ENCODE measurements at regions not wholly inside any gene's neighbourhood (a gene's known extent, or its start where the extent isn't known, plus 50 kb on each side); places are given as distances from the start of the nearest gene placed in this dataset.
"Not testable (repeated sequence)": the region's sequence is repeated elsewhere in the genome, so short reads cannot be mapped to it uniquely, and the experiment has no call there.

GRCh38 chr3:67154429-67154828, 156.3 kb downstream of the KBTBD8 start:
- DNase-seq (no peak), ATAC-seq (no peak)
- intact Hi-C loops (cut with DNase I) = no loop called here
- no peaks in the 10 kb centered on the region for H3K4me1 ChIP-seq (ENCODE audit: control insufficient read depth, insufficient read depth, low read length)
- H3K27me3 ChIP-seq (ENCODE audit: control insufficient read depth, insufficient read depth) = no peaks in the 10 kb centered on the region
- H3K4me3 ChIP-seq (ENCODE audit: low read length) = no peak overlapping the region
- H3K27ac ChIP-seq (ENCODE audit: low read length) = no peak overlapping the region
- 45% methylated on average over 8 of the region's 8 CpGs for WGBS
- no peaks in the 10 kb centered on the region for H3K9me3 ChIP-seq (ENCODE audit: control insufficient read depth, low read length)

- Histone ChIP-seq H3K4me3 (ENCODE audit: low read length) (no peak overlapping the region), H3K4me1 (ENCODE audit: control insufficient read depth, insufficient read depth, low read length) (no peaks in the 10 kb centered on the region), H3K27me3 (ENCODE audit: control insufficient read depth, insufficient read depth) (no peaks in the 10 kb centered on the region), H3K9me3 (ENCODE audit: control insufficient read depth, low read length) (no peaks in the 10 kb centered on the region), H3K27ac (ENCODE audit: low read length) (no peak overlapping the region)
- 52% methylated on average over 3 of the region's 3 CpGs for WGBS
- intact Hi-C loops (cut with DNase I) = no loop called here
- DNase-seq (no peak), ATAC-seq (no peak)
Observed at GRCh38 chr3:67167481-67167880, 169.4 kb downstream of the KBTBD8 start.

DNA sequence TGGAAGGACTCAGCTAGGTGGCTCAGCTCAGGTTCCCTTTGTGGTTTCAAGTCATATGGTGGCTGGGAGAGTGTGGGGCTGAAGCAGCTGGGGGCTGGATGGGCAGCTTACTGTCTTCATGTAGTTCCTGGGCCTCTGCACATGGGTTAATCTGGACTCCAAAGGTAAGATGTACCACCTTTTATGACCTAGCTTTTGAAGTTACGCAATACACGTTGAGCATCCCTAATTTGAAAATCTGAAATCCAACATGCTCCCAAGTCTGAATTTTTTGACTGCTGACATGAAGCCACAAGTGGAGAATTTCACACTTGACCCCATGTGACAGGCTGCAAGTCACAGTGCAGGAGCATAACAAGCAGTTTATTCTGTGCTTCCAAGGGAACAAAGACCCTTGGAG, 173.7 kb downstream of the KBTBD8 start:
- Histone ChIP-seq H3K4me1 (ENCODE audit: control insufficient read depth, insufficient read depth, low read length) (no peaks in the 10 kb centered on the region), H3K4me3 (ENCODE audit: low read length) (no peak overlapping the region), H3K27ac (ENCODE audit: low read length) (no peak overlapping the region), H3K9me3 (ENCODE audit: control insufficient read depth, low read length) (peaks cover 3% of the 10 kb centered on the region), H3K27me3 (ENCODE audit: control insufficient read depth, insufficient read depth) (no peaks in the 10 kb centered on the region)
- ATAC-seq = no peak
- intact Hi-C loops (cut with DNase I) = no loop called here
- no peak for DNase-seq
- 78% methylated on average over 2 of the region's 2 CpGs for WGBS

- ATAC-seq; DNase-seq; intact Hi-C loops (cut with DNase I); H3K4me3 ChIP-seq (ENCODE audit: low read length); H3K27me3 ChIP-seq (ENCODE audit: control insufficient read depth, insufficient read depth); H3K27ac ChIP-seq (ENCODE audit: low read length); H3K9me3 ChIP-seq (ENCODE audit: control insufficient read depth, low read length); H3K4me1 ChIP-seq (ENCODE audit: control insufficient read depth, insufficient read depth, low read length): not testable (repeated sequence)
- 62% methylated on average over 3 of the region's 3 CpGs for WGBS
Observed at GRCh38 chr3:67173130-67173529, 175.0 kb downstream of the KBTBD8 start.

DNA sequence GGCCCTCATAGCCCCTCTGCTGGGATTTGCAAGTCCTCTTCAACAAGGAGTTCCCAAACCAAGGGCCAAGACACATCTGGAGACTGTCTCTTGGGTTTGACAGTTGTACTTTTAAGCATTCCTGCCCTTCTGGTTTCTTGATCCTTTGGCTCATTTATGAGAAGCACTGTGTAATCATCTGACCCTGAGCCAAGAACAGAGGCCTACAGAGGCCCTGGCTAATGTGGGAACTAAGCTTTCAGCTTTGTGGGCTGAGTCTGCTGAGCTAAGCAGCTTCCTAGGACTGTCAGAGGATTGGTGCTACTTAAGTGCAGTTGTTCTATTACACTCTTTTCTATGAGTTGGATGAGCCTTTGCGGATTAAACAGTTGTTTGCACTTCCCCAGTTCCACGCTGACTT, 178.3 kb downstream of the KBTBD8 start:
- DNase-seq = no peak
- Histone ChIP-seq H3K4me1 (ENCODE audit: control insufficient read depth, insufficient read depth, low read length) (no peaks in the 10 kb centered on the region), H3K9me3 (ENCODE audit: control insufficient read depth, low read length) (peaks cover 3% of the 10 kb centered on the region), H3K27me3 (ENCODE audit: control insufficient read depth, insufficient read depth) (no peaks in the 10 kb centered on the region), H3K27ac (ENCODE audit: low read length) (no peak overlapping the region), H3K4me3 (ENCODE audit: low read length) (no peak overlapping the region)
- intact Hi-C loops (cut with DNase I) = no loop called here
- ATAC-seq = peak in 1 of 2 donors; percentile 54
- 74% methylated on average over 2 of the region's 2 CpGs for WGBS

DNA sequence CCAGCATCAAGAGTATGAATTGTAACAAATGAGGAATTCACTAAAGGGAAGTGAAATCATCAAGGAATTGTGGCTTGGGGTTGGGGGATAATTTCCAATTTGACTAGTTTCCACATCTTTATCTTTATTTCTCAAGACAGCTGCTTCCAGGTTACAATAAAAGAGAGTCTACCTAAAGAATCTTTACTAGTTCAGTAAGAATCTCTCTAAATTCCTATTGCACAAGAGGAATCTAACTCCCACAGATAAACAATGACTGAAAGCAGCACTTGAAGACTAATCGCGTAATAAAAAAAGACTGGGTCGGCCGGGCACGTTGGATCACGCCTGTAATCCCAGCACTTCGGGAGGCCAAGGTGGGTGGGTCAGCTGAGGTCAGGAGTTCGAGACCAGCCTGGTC, 194.4 kb downstream of the KBTBD8 start:
- Histone ChIP-seq H3K4me1 (ENCODE audit: control insufficient read depth, insufficient read depth, low read length) (no peaks in the 10 kb centered on the region), H3K4me3 (ENCODE audit: low read length) (no peak overlapping the region), H3K27ac (ENCODE audit: low read length) (no peak overlapping the region), H3K9me3 (ENCODE audit: control insufficient read depth, low read length) (no peaks in the 10 kb centered on the region), H3K27me3 (ENCODE audit: control insufficient read depth, insufficient read depth) (no peaks in the 10 kb centered on the region)
- WGBS = 72% methylated on average over 8 of the region's 8 CpGs
- ATAC-seq (no peak), DNase-seq (no peak)
- intact Hi-C loops (cut with DNase I) = no loop called here

DNA sequence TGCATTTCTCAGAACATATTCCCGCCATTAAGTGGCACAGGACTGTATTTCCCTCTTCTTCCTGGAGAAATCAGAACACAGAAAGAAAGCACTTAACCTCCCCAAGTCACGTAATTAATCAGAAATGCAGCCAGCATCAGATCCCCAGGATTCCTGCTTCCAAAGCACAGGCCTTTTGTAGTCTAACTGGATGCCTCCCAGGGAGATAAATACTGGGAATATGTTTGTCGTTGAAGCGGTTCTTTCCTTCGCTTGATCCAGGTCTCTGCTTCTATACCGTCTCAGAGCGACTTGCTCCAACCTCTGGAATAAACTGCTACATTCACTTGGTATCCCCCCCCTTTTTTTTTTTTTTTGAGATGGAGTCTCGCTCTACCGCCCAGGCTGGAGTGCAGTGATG, 198.6 kb downstream of the KBTBD8 start:
- no peaks in the 10 kb centered on the region for H3K9me3 ChIP-seq (ENCODE audit: control insufficient read depth, low read length)
- no peak overlapping the region for H3K27ac ChIP-seq (ENCODE audit: low read length)
- intact Hi-C loops (cut with DNase I) = no loop called here
- DNase-seq = no peak
- WGBS = 88% methylated on average over 9 of the region's 9 CpGs
- no peaks in the 10 kb centered on the region for H3K27me3 ChIP-seq (ENCODE audit: control insufficient read depth, insufficient read depth)
- ATAC-seq = no peak
- no peak overlapping the region for H3K4me3 ChIP-seq (ENCODE audit: low read length)
- no peaks in the 10 kb centered on the region for H3K4me1 ChIP-seq (ENCODE audit: control insufficient read depth, insufficient read depth, low read length)

DNA sequence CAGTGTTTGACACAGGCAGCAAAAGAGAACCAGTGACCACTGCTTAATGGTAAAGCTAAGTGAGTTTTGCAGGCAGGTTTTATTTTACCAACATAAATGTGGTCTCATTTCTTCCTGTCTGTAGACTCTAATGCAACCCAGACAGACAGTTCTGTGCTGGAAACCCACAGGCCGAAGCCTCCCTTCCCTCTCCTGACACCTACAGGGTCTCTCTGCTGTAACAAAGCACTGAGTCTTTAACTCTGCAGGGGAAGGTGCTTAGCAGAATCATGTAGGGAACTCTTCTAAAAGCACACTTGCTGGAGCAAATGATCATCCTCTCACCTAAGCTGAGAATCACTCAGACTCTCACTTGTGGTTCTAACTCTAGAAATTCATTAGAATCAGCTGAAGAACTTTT, 200.3 kb downstream of the KBTBD8 start:
- ATAC-seq (no peak), DNase-seq (no peak)
- intact Hi-C loops (cut with DNase I) = no loop called here
- H3K4me1 ChIP-seq (ENCODE audit: control insufficient read depth, insufficient read depth, low read length) = no peaks in the 10 kb centered on the region
- no peaks in the 10 kb centered on the region for H3K27me3 ChIP-seq (ENCODE audit: control insufficient read depth, insufficient read depth)
- no peaks in the 10 kb centered on the region for H3K9me3 ChIP-seq (ENCODE audit: control insufficient read depth, low read length)
- H3K27ac ChIP-seq (ENCODE audit: low read length) = no peak overlapping the region
- 70% methylated on average over 1 of the region's 1 CpG for WGBS
- no peak overlapping the region for H3K4me3 ChIP-seq (ENCODE audit: low read length)

- ATAC-seq (no peak), DNase-seq (no peak)
- Histone ChIP-seq H3K4me3 (ENCODE audit: low read length) (no peak overlapping the region), H3K4me1 (ENCODE audit: control insufficient read depth, insufficient read depth, low read length) (no peaks in the 10 kb centered on the region), H3K27me3 (ENCODE audit: control insufficient read depth, insufficient read depth) (no peaks in the 10 kb centered on the region), H3K27ac (ENCODE audit: low read length) (no peak overlapping the region), H3K9me3 (ENCODE audit: control insufficient read depth, low read length) (no peaks in the 10 kb centered on the region)
- intact Hi-C loops (cut with DNase I) = no loop called here
Observed at GRCh38 chr3:67200618-67201017, 202.5 kb downstream of the KBTBD8 start.

DNA sequence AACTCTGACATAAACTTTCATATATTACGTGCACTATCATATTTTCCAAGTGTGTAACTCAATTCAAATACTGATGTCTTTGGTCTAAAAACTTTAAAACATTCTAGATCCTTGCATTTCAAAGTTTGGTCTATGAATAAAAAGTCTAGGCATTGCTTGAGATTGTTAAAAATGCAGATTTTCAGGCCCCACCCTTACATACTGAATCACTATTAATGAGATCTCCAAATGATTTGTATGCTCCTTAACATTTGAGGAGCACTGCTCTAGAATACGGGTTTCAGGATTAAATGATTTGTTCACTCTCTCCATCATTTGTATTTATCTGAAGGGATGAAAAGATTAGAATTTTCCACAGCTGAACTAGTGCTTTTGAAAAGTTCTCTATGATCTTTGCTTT, 202.9 kb downstream of the KBTBD8 start:
- DNase-seq (no peak), ATAC-seq (no peak)
- intact Hi-C loops (cut with DNase I) = no loop called here
- Histone ChIP-seq H3K27me3 (ENCODE audit: control insufficient read depth, insufficient read depth) (no peaks in the 10 kb centered on the region), H3K27ac (ENCODE audit: low read length) (no peak overlapping the region), H3K4me1 (ENCODE audit: control insufficient read depth, insufficient read depth, low read length) (no peaks in the 10 kb centered on the region), H3K9me3 (ENCODE audit: control insufficient read depth, low read length) (no peaks in the 10 kb centered on the region), H3K4me3 (ENCODE audit: low read length) (no peak overlapping the region)
- 79% methylated on average over 2 of the region's 2 CpGs for WGBS

GRCh38 chr3:67202053-67202452, 203.9 kb downstream of the KBTBD8 start:
- intact Hi-C loops (cut with DNase I) = no loop called here
- Histone ChIP-seq H3K27ac (ENCODE audit: low read length) (no peak overlapping the region), H3K4me3 (ENCODE audit: low read length) (no peak overlapping the region), H3K9me3 (ENCODE audit: control insufficient read depth, low read length) (no peaks in the 10 kb centered on the region), H3K27me3 (ENCODE audit: control insufficient read depth, insufficient read depth) (no peaks in the 10 kb centered on the region), H3K4me1 (ENCODE audit: control insufficient read depth, insufficient read depth, low read length) (no peaks in the 10 kb centered on the region)
- ATAC-seq (no peak), DNase-seq (no peak)
- WGBS = 80% methylated on average over 3 of the region's 3 CpGs

DNA sequence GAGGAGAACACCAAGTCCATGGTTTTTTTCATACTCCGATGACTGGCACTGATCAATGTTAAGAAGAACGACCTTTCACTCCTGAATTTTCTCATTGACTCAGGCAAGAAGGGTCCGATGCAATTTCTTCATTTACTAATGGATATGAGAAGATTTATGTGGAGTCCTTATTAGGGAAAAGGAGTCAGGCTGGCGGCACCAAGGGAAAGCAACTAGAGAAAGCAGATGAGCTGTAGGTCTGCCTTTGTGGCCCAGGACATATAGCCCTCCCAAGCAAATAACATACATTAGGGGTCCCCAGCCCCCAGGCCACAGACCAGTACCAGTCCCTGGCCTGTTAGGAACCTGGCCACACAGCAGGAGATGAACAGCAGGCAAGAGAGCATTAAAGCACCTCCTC, 206.8 kb downstream of the KBTBD8 start:
- ATAC-seq (no peak), DNase-seq (no peak)
- Histone ChIP-seq H3K4me1 (ENCODE audit: control insufficient read depth, insufficient read depth, low read length) (no peaks in the 10 kb centered on the region), H3K27me3 (ENCODE audit: control insufficient read depth, insufficient read depth) (no peaks in the 10 kb centered on the region), H3K27ac (ENCODE audit: low read length) (no peak overlapping the region), H3K9me3 (ENCODE audit: control insufficient read depth, low read length) (no peaks in the 10 kb centered on the region), H3K4me3 (ENCODE audit: low read length) (no peak overlapping the region)
- WGBS = 85% methylated on average over 4 of the region's 4 CpGs
- intact Hi-C loops (cut with DNase I) = no loop called here

Measured in right cardiac atrium (tissue), 5 donors.